Progenitor cell of endocrine pancreas (in vitro differentiated cells): ENCODE measurements at regions not wholly inside any gene's neighbourhood (a gene's known extent, or its start where the extent isn't known, plus 50 kb on each side); places are given as distances from the start of the nearest gene placed in this dataset.

Experiments used
- DNase-seq: peaks from one replicate; pipeline ENCODE4 v3.0.0; 2021; ENCODE audit warnings: low spot score; ENCODE audit not compliant: unreplicated experiment
- H3K27ac Mint-ChIP-seq: 2 replicates; pipeline ENCODE4 v1.8.0; 2021; ENCODE audit warnings: mild to moderate bottlenecking, moderate library complexity, mixed read lengths
- H3K27me3 Mint-ChIP-seq: 2 replicates; pipeline ENCODE4 v1.8.0; 2021; ENCODE audit warnings: mixed read lengths
- H3K36me3 Mint-ChIP-seq: 2 replicates; pipeline ENCODE4 v1.8.0; 2022; ENCODE audit warnings: mixed read lengths; ENCODE audit not compliant: insufficient read depth
- H3K4me1 Mint-ChIP-seq: 2 replicates; pipeline ENCODE4 v1.8.0; 2021; ENCODE audit warnings: low read depth, mixed read lengths
- H3K4me3 Mint-ChIP-seq: 2 replicates; pipeline ENCODE4 v1.8.0; 2021; ENCODE audit warnings: low read depth, mild to moderate bottlenecking, moderate library complexity, mixed read lengths
- H3K9me3 Mint-ChIP-seq: 2 replicates; pipeline ENCODE4 v1.8.0; 2021; ENCODE audit warnings: low read depth, mixed read lengths
- TF ChIP-seq, protein P1 (sequence below): fragments of 200-600 bp; sonication (generic); IDR thresholded peaks from one replicate; pipeline ENCODE4 v1.5.0; 2021; ENCODE audit warnings: antibody characterized with exemption, mild to moderate bottlenecking; ENCODE audit not compliant: unreplicated experiment

DNA sequence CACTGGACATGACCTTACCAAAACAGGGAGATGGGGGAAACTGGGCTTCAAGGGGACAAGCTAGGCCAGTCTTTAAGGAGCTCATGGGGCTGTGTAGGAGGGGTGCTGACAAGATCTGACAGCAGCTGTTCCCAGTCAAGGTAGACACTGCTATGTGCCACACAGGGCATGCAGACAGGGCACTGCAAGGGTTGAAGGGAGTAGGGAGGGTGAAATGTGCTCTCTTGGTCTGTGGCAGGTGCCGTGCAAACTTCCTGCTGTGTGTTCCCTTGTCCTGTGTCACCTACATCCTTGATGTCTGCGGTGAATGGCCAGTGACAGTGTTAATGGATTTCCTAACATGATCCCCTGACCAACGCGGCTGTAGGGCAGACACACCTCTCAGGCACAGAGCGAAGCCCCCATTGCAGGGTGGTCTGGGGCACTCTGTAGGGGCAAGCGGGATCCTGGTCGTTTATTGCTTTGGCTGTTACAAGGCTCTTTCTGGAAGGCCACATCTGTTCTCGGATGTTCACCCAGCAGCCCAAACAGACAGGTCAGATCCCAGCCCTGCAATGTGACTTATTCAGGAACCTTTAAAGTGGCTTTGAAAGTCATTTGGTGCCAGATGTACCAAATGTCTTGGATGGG is 199.5 kb upstream of the ZNF536 start:
- Mint-ChIP-seq H3K9me3 (peaks cover 6% of the 10 kb centered on the region), H3K27ac (no peak overlapping the region), H3K4me3 (no peak overlapping the region), H3K27me3 (no peaks in the 10 kb centered on the region), H3K36me3 (no peaks in the 10 kb centered on the region), H3K4me1 (peaks cover 3% of the 10 kb centered on the region)
- TF ChIP-seq, protein P1, sequence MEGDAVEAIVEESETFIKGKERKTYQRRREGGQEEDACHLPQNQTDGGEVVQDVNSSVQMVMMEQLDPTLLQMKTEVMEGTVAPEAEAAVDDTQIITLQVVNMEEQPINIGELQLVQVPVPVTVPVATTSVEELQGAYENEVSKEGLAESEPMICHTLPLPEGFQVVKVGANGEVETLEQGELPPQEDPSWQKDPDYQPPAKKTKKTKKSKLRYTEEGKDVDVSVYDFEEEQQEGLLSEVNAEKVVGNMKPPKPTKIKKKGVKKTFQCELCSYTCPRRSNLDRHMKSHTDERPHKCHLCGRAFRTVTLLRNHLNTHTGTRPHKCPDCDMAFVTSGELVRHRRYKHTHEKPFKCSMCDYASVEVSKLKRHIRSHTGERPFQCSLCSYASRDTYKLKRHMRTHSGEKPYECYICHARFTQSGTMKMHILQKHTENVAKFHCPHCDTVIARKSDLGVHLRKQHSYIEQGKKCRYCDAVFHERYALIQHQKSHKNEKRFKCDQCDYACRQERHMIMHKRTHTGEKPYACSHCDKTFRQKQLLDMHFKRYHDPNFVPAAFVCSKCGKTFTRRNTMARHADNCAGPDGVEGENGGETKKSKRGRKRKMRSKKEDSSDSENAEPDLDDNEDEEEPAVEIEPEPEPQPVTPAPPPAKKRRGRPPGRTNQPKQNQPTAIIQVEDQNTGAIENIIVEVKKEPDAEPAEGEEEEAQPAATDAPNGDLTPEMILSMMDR, result no peak
- no peak for DNase-seq

DNA sequence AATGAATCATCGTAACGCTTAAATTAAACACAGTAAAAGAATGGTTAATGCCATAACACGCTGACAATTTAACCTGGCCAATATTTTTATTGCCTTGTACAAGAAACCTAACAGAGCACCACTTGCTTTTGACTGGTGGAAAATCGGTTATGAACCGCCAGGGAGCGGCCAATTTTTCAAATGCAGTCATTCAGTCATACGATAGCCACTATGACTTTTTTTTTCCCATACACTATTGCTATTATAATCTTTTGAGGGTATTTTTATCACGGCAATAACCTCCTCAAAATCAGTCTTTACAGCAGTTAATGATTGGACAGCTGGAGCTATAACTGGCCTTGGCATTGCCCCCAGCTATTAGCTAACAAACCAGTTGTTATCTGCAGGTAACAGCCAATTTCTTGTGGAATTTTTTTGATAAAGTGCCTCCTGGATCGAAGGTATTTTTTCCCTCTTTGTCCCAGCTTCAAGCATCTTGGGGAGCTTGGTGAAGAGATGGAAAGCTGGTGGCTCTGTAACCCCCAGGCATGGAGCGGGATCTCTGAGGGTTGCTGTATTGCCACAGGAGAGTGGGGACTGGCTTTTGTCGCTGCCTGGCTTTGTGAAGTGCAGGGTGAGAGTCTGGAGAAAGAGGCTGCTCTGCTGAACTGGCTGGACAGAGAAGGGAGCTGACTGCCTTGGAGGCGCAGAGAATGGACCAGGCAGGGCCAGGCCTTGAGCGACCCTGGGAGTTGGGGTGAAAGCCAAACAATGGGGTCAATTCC is 198.4 kb upstream of the ZNF536 start:
- Mint-ChIP-seq H3K4me3 (no peak overlapping the region), H3K4me1 (peaks cover 3% of the 10 kb centered on the region), H3K27me3 (peaks cover 1% of the 10 kb centered on the region), H3K9me3 (peaks cover 6% of the 10 kb centered on the region), H3K27ac (no peak overlapping the region), H3K36me3 (no peaks in the 10 kb centered on the region)
- DNase-seq, result no peak
- TF ChIP-seq, protein P1, result no peak

DNA sequence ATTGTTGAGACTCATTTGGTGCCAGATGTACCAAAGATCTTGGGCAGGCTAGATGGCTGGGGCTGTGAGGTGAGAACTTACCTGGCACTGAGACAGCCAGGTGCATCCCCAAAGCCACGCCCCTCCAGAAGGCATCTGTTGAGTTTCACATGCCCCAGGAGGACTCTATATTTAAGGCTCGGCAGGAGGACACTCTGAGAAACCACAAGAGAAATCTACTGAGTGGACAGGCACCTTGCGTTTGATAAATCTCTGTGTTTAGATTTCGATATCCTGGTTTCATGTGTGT is 197.9 kb upstream of the ZNF536 start:
- Mint-ChIP-seq H3K4me1 (peaks cover 3% of the 10 kb centered on the region), H3K27ac (no peak overlapping the region), H3K36me3 (no peaks in the 10 kb centered on the region), H3K4me3 (no peak overlapping the region), H3K27me3 (peaks cover 5% of the 10 kb centered on the region), H3K9me3 (peaks cover 7% of the 10 kb centered on the region)
- TF ChIP-seq, protein P1, result no peak
- no peak for DNase-seq

DNA sequence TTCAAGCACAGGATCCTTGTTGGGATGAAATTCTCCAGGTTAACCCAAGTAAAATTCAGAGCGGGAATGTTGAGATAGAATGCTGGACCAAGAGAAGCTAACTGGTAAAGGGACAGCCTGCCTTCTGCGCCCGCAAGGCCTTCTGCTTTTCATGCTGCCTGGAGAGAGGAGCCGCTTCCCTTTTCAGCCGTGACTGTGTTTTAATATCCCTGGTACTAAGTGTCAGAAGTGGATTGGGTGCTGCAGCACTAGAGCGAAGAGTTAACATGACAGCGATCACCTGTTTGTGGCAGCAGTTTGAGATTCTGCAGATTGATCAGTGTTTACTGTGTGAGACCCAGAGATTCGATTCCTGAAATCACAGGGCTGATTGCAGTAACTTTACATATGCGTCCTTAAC is 197.4 kb upstream of the ZNF536 start:
- H3K4me3 Mint-ChIP-seq, result no peak overlapping the region
- H3K4me1 Mint-ChIP-seq, result peaks cover 3% of the 10 kb centered on the region
- no peaks in the 10 kb centered on the region for H3K36me3 Mint-ChIP-seq
- H3K27me3 Mint-ChIP-seq, result peaks cover 9% of the 10 kb centered on the region
- no peak overlapping the region for H3K27ac Mint-ChIP-seq
- H3K9me3 Mint-ChIP-seq, result peaks cover 12% of the 10 kb centered on the region
- TF ChIP-seq, protein P1, result no peak
- no peak for DNase-seq

DNA sequence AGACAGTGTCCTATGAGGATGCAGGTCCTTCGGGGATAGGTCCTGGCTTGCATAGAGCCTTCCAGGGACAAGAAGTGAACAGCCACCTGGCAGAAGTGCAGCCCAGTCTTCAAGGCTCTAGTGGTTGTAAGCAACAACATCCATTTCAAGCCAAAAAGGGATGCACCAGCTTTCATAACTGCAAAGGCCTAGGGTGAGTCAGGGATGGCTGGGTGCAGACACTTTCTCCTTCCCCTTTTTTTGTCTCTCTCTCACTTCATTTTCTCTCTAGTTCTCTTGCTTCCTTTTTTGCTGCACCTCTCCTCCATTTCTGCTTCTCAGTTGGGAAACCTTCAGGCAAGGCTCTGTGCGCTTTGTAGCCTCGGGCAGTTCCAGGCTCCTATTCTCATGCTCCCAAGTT is 196.2 kb upstream of the ZNF536 start:
- Mint-ChIP-seq H3K4me3 (no peak overlapping the region), H3K4me1 (peaks cover 3% of the 10 kb centered on the region), H3K36me3 (no peaks in the 10 kb centered on the region), H3K27ac (no peak overlapping the region), H3K27me3 (peaks cover 9% of the 10 kb centered on the region), H3K9me3 (peaks cover 12% of the 10 kb centered on the region)
- DNase-seq, result no peak
- TF ChIP-seq, protein P1, result no peak
